ENCODE measurements at regions not wholly inside any gene's neighbourhood (a gene's known extent, or its start where the extent isn't known, plus 50 kb on each side); places are given as distances from the start of the nearest gene placed in this dataset.
A peak's percentile ranks its signal among the peaks of the same experiment; 100 is the strongest.

- TF ChIP-seq REPIN1 (CRISPR knock-in tag; IDR thresholded peaks at IDR 0.05; ENCODE audit: borderline replicate concordance, low read depth) (0 out of 2 replicates have a peak, but pooled peaks have one; percentile 34), NFE2 (CRISPR knock-in tag; IDR thresholded peaks at IDR 0.05) (no peak), NR3C1 (CRISPR knock-in tag; IDR thresholded peaks at IDR 0.05) (no peak), KLF11 (CRISPR knock-in tag; IDR thresholded peaks at IDR 0.05) (peak; percentile 41; the same call in 1 of the 2 replicates), ZSCAN31 (CRISPR knock-in tag; IDR thresholded peaks at IDR 0.05; ENCODE audit: low read depth) (peak; percentile 90; the same call in 1 of the 2 replicates), ZNF512B (CRISPR knock-in tag; IDR thresholded peaks at IDR 0.05; ENCODE audit: borderline replicate concordance) (0 out of 2 replicates have a peak, but pooled peaks have one; percentile 35), CBX2 (IDR thresholded peaks at IDR 0.05; ENCODE audit: low read depth, low read length) (no peak), CBX2 (CRISPR knock-in tag; IDR thresholded peaks at IDR 0.05; ENCODE audit: low read depth) (no peak), PATZ1 (CRISPR knock-in tag; IDR thresholded peaks at IDR 0.05) (peak; percentile 95), U2AF1 (optimal IDR thresholded peaks at IDR 0.05; ENCODE audit: low read depth, low read length) (no peak), NFE2L2 (IDR thresholded peaks at IDR 0.05; ENCODE audit: low read length) (no peak), ATRX (CRISPR knock-in tag; IDR thresholded peaks at IDR 0.05; ENCODE audit: borderline replicate concordance) (no peak), ZNF75D (CRISPR knock-in tag; IDR thresholded peaks at IDR 0.05; ENCODE audit: borderline replicate concordance) (no peak), IKZF5 (CRISPR knock-in tag; IDR thresholded peaks at IDR 0.05) (peak; percentile 73), ZNF138 (CRISPR knock-in tag; IDR thresholded peaks at IDR 0.05; ENCODE audit: low read depth) (no peak), ZFP91 (CRISPR knock-in tag; IDR thresholded peaks at IDR 0.05; ENCODE audit: borderline replicate concordance) (peak; percentile 79; the same call in 1 of the 2 replicates), SMC3 (IDR thresholded peaks at IDR 0.05; ENCODE audit: low read length) (no peak), ZNF580 (CRISPR knock-in tag; IDR thresholded peaks at IDR 0.05; ENCODE audit: borderline replicate concordance, low read depth) (peak; percentile 12; the same call in 1 of the 2 replicates), JARID2 (CRISPR knock-in tag; IDR thresholded peaks at IDR 0.05; ENCODE audit: insufficient replicate concordance) (peak; percentile 39), ZNF430 (CRISPR knock-in tag; IDR thresholded peaks at IDR 0.05) (no peak)
These were observed 110.0 kb upstream of the LPCAT1 start (continued) for GRCh38 chr5:1633605-1634336.

Measured in HepG2 (cell line).